PFSK-1 (cell line): ENCODE measurements at regions not wholly inside any gene's neighbourhood (a gene's known extent, or its start where the extent isn't known, plus 50 kb on each side); places are given as distances from the start of the nearest gene placed in this dataset.

Experiments
- POLR2AphosphoS5 ChIP-seq: IDR thresholded peaks from 2 replicates; pipeline ENCODE4 v1.6.1; 2012; ENCODE audit warnings: low read depth, mild to moderate bottlenecking, control low read depth, low read length, moderate library complexity
- SIN3A ChIP-seq: IDR thresholded peaks from 2 replicates; pipeline ENCODE4 v1.6.1; 2012; ENCODE audit warnings: mild to moderate bottlenecking, low read length, moderate library complexity, borderline replicate concordance; ENCODE audit not compliant: insufficient read depth
- TAF1 ChIP-seq: IDR thresholded peaks from 2 replicates; pipeline ENCODE4 v1.6.1; 2012; ENCODE audit warnings: low read length, control low read depth, borderline replicate concordance; ENCODE audit not compliant: insufficient read depth
- TF ChIP-seq, protein P1 (sequence below), 2 experiments: IDR thresholded peaks; 2 replicates each; pipeline versions ENCODE4 v1.6.1 to v1.8.0; 2011 to 2012; ENCODE audit warnings: low read depth in 2 of 2, low read length in 2 of 2, control low read depth in 1 of 2, inconsistent platforms in 1 of 2, mild to moderate bottlenecking in 1 of 2, moderate library complexity in 1 of 2; ENCODE audit not compliant: insufficient read depth in 1 of 2

DNA sequence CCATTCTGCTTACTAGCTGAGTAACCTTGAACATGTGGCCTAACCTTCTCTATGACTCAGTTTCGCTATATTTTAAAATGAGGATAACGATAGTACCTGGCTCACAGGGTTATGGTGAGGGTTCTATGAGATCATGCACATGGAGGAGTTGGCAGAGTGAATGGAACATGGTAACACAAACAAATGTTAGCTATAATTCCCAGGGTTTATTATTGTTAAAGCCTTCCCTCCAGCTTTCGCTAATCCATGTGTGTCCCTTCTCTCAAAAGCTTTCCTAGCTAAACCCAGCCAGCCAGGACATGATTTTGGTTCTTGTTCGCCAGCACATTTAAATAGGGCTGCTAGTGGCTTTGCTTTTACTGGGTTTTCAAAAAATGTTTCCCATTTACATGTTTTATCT is 361.0 kb upstream of the NFE2L3 start:
- TF ChIP-seq POLR2AphosphoS5: no peak
- no peak for TF ChIP-seq TAF1
- TF ChIP-seq SIN3A: no peak
- TF ChIP-seq, protein P1, sequence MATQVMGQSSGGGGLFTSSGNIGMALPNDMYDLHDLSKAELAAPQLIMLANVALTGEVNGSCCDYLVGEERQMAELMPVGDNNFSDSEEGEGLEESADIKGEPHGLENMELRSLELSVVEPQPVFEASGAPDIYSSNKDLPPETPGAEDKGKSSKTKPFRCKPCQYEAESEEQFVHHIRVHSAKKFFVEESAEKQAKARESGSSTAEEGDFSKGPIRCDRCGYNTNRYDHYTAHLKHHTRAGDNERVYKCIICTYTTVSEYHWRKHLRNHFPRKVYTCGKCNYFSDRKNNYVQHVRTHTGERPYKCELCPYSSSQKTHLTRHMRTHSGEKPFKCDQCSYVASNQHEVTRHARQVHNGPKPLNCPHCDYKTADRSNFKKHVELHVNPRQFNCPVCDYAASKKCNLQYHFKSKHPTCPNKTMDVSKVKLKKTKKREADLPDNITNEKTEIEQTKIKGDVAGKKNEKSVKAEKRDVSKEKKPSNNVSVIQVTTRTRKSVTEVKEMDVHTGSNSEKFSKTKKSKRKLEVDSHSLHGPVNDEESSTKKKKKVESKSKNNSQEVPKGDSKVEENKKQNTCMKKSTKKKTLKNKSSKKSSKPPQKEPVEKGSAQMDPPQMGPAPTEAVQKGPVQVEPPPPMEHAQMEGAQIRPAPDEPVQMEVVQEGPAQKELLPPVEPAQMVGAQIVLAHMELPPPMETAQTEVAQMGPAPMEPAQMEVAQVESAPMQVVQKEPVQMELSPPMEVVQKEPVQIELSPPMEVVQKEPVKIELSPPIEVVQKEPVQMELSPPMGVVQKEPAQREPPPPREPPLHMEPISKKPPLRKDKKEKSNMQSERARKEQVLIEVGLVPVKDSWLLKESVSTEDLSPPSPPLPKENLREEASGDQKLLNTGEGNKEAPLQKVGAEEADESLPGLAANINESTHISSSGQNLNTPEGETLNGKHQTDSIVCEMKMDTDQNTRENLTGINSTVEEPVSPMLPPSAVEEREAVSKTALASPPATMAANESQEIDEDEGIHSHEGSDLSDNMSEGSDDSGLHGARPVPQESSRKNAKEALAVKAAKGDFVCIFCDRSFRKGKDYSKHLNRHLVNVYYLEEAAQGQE (IDR thresholded peaks at IDR 0.05; ENCODE audit: insufficient read depth in 1 of 2, low read depth in 2 of 2, low read length in 2 of 2): no peak
